ENCODE measurements at regions not wholly inside any gene's neighbourhood (a gene's known extent, or its start where the extent isn't known, plus 50 kb on each side); places are given as distances from the start of the nearest gene placed in this dataset.
A peak's percentile ranks its signal among the peaks of the same experiment; 100 is the strongest.

GRCh38 chr4:129335276-129335675, 239.3 kb downstream of the C4orf33 start:
- Histone ChIP-seq H2BK12ac (ENCODE audit: low read length) (no peak overlapping the region), H4K8ac (ENCODE audit: low read depth, low read length) (no peak overlapping the region), H3K79me1 (ENCODE audit: low read depth, low read length) (no peaks in the 10 kb centered on the region), H2AFZ (ENCODE audit: low read length) (no peak overlapping the region), H4K91ac (ENCODE audit: low read depth, low read length, poor library complexity) (no peak overlapping the region), H3K27me3 (ENCODE audit: control insufficient read depth in 3 of 3, insufficient read depth in 3 of 3, low read depth in 1 of 3, low read length in 3 of 3) (no peaks in the 10 kb centered on the region), H3K18ac (ENCODE audit: low read length) (no peak overlapping the region), H2BK5ac (ENCODE audit: low read length) (no peak overlapping the region), H3K14ac (ENCODE audit: low read length) (no peak overlapping the region), H3K9me3 (replicated peaks in 1 of 2; ENCODE audit: control insufficient read depth in 2 of 2, insufficient read depth in 1 of 2, low read depth in 1 of 2, low read length in 2 of 2) (no peaks in the 10 kb centered on the region), H3K27ac (replicated peaks; ENCODE audit: low read length) (no peak overlapping the region), H3K4me1 (ENCODE audit: control insufficient read depth in 2 of 2, insufficient read depth in 1 of 2, low read depth in 1 of 2, low read length in 2 of 2) (peaks cover 12 to 21% of the 10 kb centered on the region in 2 donors), H3K36me3 (replicated peaks in 1 of 2; ENCODE audit: control insufficient read depth in 2 of 2, insufficient read depth in 2 of 2, low read length in 2 of 2) (no peaks in the 10 kb centered on the region), H2BK15ac (ENCODE audit: low read length) (no peak overlapping the region), H2AK5ac (ENCODE audit: low read depth, low read length) (no peak overlapping the region), H3K23ac (ENCODE audit: low read depth, low read length, poor library complexity) (no peak overlapping the region), H3K4me3 (ENCODE audit: low read length in 2 of 2) (no peak overlapping the region), H3K9ac (ENCODE audit: low read depth, low read length, poor library complexity) (no peak overlapping the region), H2BK120ac (ENCODE audit: low read depth, low read length) (no peak overlapping the region), H3K4me2 (ENCODE audit: insufficient read depth, low read length, poor library complexity, severe bottlenecking) (no peak overlapping the region), H3K4ac (ENCODE audit: low read length) (no peak overlapping the region)
- WGBS, 2 donors (ENCODE audit: extremely low coverage in 2 of 2, insufficient read length in 2 of 2, insufficient replicate concordance in 1 of 2): no CpG with 5 or more reads among the region's 7 CpGs
- DNase-seq (ENCODE audit: low spot score): no peak

GRCh38 chr4:129335818-129336217, 239.9 kb downstream of the C4orf33 start:
- no peak overlapping the region for H3K4me2 ChIP-seq (ENCODE audit: insufficient read depth, low read length, poor library complexity, severe bottlenecking)
- H2BK12ac ChIP-seq (ENCODE audit: low read length): no peak overlapping the region
- H2BK5ac ChIP-seq (ENCODE audit: low read length): no peak overlapping the region
- no peak overlapping the region for H2BK15ac ChIP-seq (ENCODE audit: low read length)
- no peaks in the 10 kb centered on the region for H3K9me3 ChIP-seq (replicated peaks in 1 of 2; ENCODE audit: control insufficient read depth in 2 of 2, insufficient read depth in 1 of 2, low read depth in 1 of 2, low read length in 2 of 2)
- no peak overlapping the region for H3K4me3 ChIP-seq (ENCODE audit: low read length in 2 of 2)
- no peak overlapping the region for H4K91ac ChIP-seq (ENCODE audit: low read depth, low read length, poor library complexity)
- no peak overlapping the region for H4K8ac ChIP-seq (ENCODE audit: low read depth, low read length)
- no peak overlapping the region for H3K18ac ChIP-seq (ENCODE audit: low read length)
- H3K9ac ChIP-seq (ENCODE audit: low read depth, low read length, poor library complexity): no peak overlapping the region
- H3K4me1 ChIP-seq (ENCODE audit: control insufficient read depth in 2 of 2, insufficient read depth in 1 of 2, low read depth in 1 of 2, low read length in 2 of 2): peaks cover 12 to 21% of the 10 kb centered on the region in 2 donors
- H3K36me3 ChIP-seq (replicated peaks in 1 of 2; ENCODE audit: control insufficient read depth in 2 of 2, insufficient read depth in 2 of 2, low read length in 2 of 2): no peaks in the 10 kb centered on the region
- no CpG with 5 or more reads among the region's 5 CpGs for WGBS, 2 donors (ENCODE audit: extremely low coverage in 2 of 2, insufficient read length in 2 of 2, insufficient replicate concordance in 1 of 2)
- peak overlapping the region; percentile 65 for H2AFZ ChIP-seq (ENCODE audit: low read length)
- H3K14ac ChIP-seq (ENCODE audit: low read length): no peak overlapping the region
- H3K27me3 ChIP-seq (ENCODE audit: control insufficient read depth in 3 of 3, insufficient read depth in 3 of 3, low read depth in 1 of 3, low read length in 3 of 3): no peaks in the 10 kb centered on the region
- H3K27ac ChIP-seq (replicated peaks; ENCODE audit: low read length): no peak overlapping the region
- no peak overlapping the region for H2BK120ac ChIP-seq (ENCODE audit: low read depth, low read length)
- no peaks in the 10 kb centered on the region for H3K79me1 ChIP-seq (ENCODE audit: low read depth, low read length)
- H2AK5ac ChIP-seq (ENCODE audit: low read depth, low read length): no peak overlapping the region
- no peak for DNase-seq (ENCODE audit: low spot score)
- no peak overlapping the region for H3K23ac ChIP-seq (ENCODE audit: low read depth, low read length, poor library complexity)
- H3K4ac ChIP-seq (ENCODE audit: low read length): no peak overlapping the region

DNA sequence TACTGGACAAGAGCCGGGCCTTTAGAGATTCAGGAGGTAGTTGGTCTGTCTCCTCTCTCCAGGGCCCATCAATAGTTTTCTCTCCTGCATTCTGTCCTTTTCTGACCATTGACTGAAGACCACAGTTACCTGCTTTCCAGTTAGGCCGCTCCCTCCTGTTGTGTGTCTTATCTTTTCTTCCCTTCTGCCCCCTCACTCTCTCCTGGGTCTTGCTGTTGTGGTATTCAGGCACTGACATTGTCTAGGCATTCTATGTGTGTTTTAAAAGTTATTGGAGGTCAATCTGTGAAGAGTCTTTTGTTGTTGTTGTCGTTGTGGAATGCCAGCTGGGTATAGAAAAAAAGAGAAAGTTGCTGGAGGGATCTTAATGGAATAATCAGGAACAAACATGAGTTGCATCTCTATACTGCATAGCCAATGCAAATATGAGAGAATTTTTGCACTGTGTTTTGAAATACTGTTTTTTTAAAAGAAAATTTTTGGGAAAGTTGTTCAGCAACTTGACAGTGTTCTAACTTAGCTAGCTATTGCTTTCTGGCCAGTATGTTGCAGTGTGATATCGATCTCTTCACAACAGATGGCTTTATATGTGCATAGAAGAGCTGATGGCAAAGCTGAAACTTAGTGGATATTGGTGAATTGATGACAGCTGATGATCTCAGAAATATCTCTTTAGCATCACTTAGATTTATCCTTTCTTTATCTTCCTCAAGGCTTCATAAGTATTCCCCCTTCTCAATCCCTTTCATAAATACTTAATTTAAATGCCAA, 240.7 kb downstream of the C4orf33 start:
- Histone ChIP-seq H2BK15ac (ENCODE audit: low read length) (no peak overlapping the region), H2BK120ac (ENCODE audit: low read depth, low read length) (no peak overlapping the region), H3K27me3 (ENCODE audit: control insufficient read depth in 3 of 3, insufficient read depth in 3 of 3, low read depth in 1 of 3, low read length in 3 of 3) (no peaks in the 10 kb centered on the region), H4K91ac (ENCODE audit: low read depth, low read length, poor library complexity) (no peak overlapping the region), H3K9me3 (replicated peaks in 1 of 2; ENCODE audit: control insufficient read depth in 2 of 2, insufficient read depth in 1 of 2, low read depth in 1 of 2, low read length in 2 of 2) (no peaks in the 10 kb centered on the region), H3K36me3 (replicated peaks in 1 of 2; ENCODE audit: control insufficient read depth in 2 of 2, insufficient read depth in 2 of 2, low read length in 2 of 2) (no peaks in the 10 kb centered on the region), H3K18ac (ENCODE audit: low read length) (no peak overlapping the region), H3K23ac (ENCODE audit: low read depth, low read length, poor library complexity) (no peak overlapping the region), H3K4me1 (ENCODE audit: control insufficient read depth in 2 of 2, insufficient read depth in 1 of 2, low read depth in 1 of 2, low read length in 2 of 2) (peaks cover 12 to 21% of the 10 kb centered on the region in 2 donors), H3K4me3 (ENCODE audit: low read length in 2 of 2) (no peak overlapping the region), H3K4ac (ENCODE audit: low read length) (no peak overlapping the region), H4K8ac (ENCODE audit: low read depth, low read length) (no peak overlapping the region), H3K9ac (ENCODE audit: low read depth, low read length, poor library complexity) (no peak overlapping the region), H2AFZ (ENCODE audit: low read length) (peak overlapping the region; percentile 65), H2BK5ac (ENCODE audit: low read length) (no peak overlapping the region), H3K27ac (replicated peaks; ENCODE audit: low read length) (no peak overlapping the region), H3K14ac (ENCODE audit: low read length) (no peak overlapping the region), H3K79me1 (ENCODE audit: low read depth, low read length) (no peaks in the 10 kb centered on the region), H3K4me2 (ENCODE audit: insufficient read depth, low read length, poor library complexity, severe bottlenecking) (no peak overlapping the region), H2AK5ac (ENCODE audit: low read depth, low read length) (no peak overlapping the region), H2BK12ac (ENCODE audit: low read length) (no peak overlapping the region)
- DNase-seq (ENCODE audit: low spot score): no peak
- no CpG with 5 or more reads among the region's 4 CpGs for WGBS, 2 donors (ENCODE audit: extremely low coverage in 2 of 2, insufficient read length in 2 of 2, insufficient replicate concordance in 1 of 2)

DNA sequence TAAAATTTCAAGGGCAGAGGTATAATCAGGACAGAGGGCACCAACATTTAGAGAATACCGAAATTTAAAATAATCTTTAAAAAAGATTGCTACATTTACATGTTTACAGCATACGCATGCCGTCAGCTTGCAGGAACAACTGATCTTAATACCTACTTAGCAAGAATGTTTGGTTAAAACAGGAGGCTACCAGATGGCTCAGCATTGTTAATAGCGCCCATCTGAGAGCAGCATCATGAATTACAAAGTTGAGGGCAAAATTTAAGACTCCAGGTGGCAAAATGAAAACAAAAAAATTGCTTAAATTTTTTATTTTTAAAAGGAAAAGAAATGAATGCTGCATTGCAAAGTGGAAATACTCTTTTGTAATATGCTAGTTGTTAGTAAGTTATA, 241.3 kb downstream of the C4orf33 start:
- Histone ChIP-seq H4K91ac (ENCODE audit: low read depth, low read length, poor library complexity) (no peak overlapping the region), H2BK5ac (ENCODE audit: low read length) (no peak overlapping the region), H3K4me1 (ENCODE audit: control insufficient read depth in 2 of 2, insufficient read depth in 1 of 2, low read depth in 1 of 2, low read length in 2 of 2) (peaks cover 12 to 21% of the 10 kb centered on the region in 2 donors), H3K9me3 (replicated peaks in 1 of 2; ENCODE audit: control insufficient read depth in 2 of 2, insufficient read depth in 1 of 2, low read depth in 1 of 2, low read length in 2 of 2) (no peaks in the 10 kb centered on the region), H3K27me3 (ENCODE audit: control insufficient read depth in 3 of 3, insufficient read depth in 3 of 3, low read depth in 1 of 3, low read length in 3 of 3) (no peaks in the 10 kb centered on the region), H3K4ac (ENCODE audit: low read length) (no peak overlapping the region), H2BK120ac (ENCODE audit: low read depth, low read length) (no peak overlapping the region), H3K9ac (ENCODE audit: low read depth, low read length, poor library complexity) (no peak overlapping the region), H3K18ac (ENCODE audit: low read length) (no peak overlapping the region), H4K8ac (ENCODE audit: low read depth, low read length) (no peak overlapping the region), H2BK15ac (ENCODE audit: low read length) (no peak overlapping the region), H2AFZ (ENCODE audit: low read length) (no peak overlapping the region), H3K14ac (ENCODE audit: low read length) (no peak overlapping the region), H3K4me2 (ENCODE audit: insufficient read depth, low read length, poor library complexity, severe bottlenecking) (no peak overlapping the region), H3K79me1 (ENCODE audit: low read depth, low read length) (no peaks in the 10 kb centered on the region), H3K23ac (ENCODE audit: low read depth, low read length, poor library complexity) (no peak overlapping the region), H3K4me3 (ENCODE audit: low read length in 2 of 2) (no peak overlapping the region), H2AK5ac (ENCODE audit: low read depth, low read length) (no peak overlapping the region), H2BK12ac (ENCODE audit: low read length) (no peak overlapping the region), H3K27ac (replicated peaks; ENCODE audit: low read length) (no peak overlapping the region), H3K36me3 (replicated peaks in 1 of 2; ENCODE audit: control insufficient read depth in 2 of 2, insufficient read depth in 2 of 2, low read length in 2 of 2) (no peaks in the 10 kb centered on the region)
- no CpG with 5 or more reads among the region's 4 CpGs for WGBS, 2 donors (ENCODE audit: extremely low coverage in 2 of 2, insufficient read length in 2 of 2, insufficient replicate concordance in 1 of 2)
- DNase-seq (ENCODE audit: low spot score): no peak

All from neuronal stem cell (in vitro differentiated cells).